ENCODE measurements at regions not wholly inside any gene's neighbourhood (a gene's known extent, or its start where the extent isn't known, plus 50 kb on each side); places are given as distances from the start of the nearest gene placed in this dataset.
"Not testable (repeated sequence)": the region's sequence is repeated elsewhere in the genome, so short reads cannot be mapped to it uniquely, and the experiment has no call there.

DNA sequence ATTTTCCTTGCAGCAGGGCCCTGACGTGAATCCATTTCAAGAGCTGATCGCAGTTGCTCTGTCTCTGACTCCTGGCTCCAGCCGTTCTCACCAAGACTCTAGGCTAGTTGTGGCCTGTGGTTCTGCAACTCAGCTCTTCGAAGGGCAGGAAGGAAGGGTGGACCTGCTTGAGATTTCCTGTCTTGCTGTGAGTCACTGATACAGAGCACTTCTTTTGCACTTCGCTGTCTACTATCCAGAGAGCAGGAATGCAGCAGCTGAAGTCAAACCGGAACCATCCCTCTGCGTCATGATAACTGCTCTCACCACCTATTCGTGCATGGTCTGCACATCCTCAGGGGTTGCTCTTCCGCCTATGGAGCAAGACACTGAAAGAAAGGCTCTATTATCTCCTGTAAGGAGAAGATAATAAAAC lies 59.7 kb downstream of the RAP2B start:
- intact Hi-C loops (cut with DNase I, micrococcal nuclease): loop anchor here (2.0 to 5.0 kb wide), 3 partner anchors 61 to 179 kb away; no protein-coding TSS in a partner anchor

DNA sequence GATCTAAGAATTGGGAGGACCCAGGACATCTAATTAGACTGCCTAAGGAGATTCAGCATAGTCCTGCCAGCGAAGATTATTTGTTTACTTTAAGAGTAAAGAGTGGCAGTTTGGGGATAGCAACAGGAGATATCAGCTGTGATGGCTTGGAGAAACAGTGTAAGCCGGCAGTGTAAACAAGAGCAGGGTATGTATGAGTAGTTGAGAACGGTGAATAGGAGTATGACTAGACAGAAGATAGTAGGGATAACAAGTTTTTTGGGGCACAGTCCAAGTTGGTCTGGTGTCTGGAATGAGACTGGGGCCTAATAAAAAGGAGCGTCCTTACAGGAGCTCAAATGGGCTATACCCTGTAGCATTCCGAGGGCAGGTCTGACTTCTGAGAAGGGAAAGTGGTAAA lies 64.9 kb downstream of the RAP2B start:
- POLR2A ChIA-PET; H3K4me3 Mint-ChIP-seq; H3K27ac Mint-ChIP-seq; ATAC-seq; H3K27me3 Mint-ChIP-seq; H3K9me3 Mint-ChIP-seq (ENCODE audit: low read depth); DNase-seq; H3K36me3 Mint-ChIP-seq (ENCODE audit: low read depth); intact Hi-C loops (cut with DNase I, micrococcal nuclease): not testable (repeated sequence)
- CTCF ChIA-PET: interaction anchor here (0.6 kb wide), 1 partner anchor 74 kb away, joined by 3 read pairs; no protein-coding TSS in a partner anchor
- peaks cover 21% of the 10 kb centered on the region for H3K4me1 Mint-ChIP-seq

More for the DNA sequence above, 59.7 kb downstream of the RAP2B start:
- H3K27ac Mint-ChIP-seq: peak overlapping the region; percentile 88
- H3K4me3 Mint-ChIP-seq: peak overlapping the region; percentile 58
- CTCF ChIA-PET: interaction anchor here (0.6 to 0.7 kb wide), 2 partner anchors 10 to 22 kb away, joined by 3 read pairs; no protein-coding TSS in a partner anchor
- POLR2A ChIA-PET: interaction anchor here (0.8 kb wide), 1 partner anchor 13 kb away, joined by 4 read pairs; no protein-coding TSS in a partner anchor
- peaks cover 3% of the 10 kb centered on the region for H3K9me3 Mint-ChIP-seq (ENCODE audit: low read depth)
- peak; percentile 97 for ATAC-seq
- H3K27me3 Mint-ChIP-seq: no peaks in the 10 kb centered on the region
- DNase-seq: peak; percentile 68
- no peaks in the 10 kb centered on the region for H3K36me3 Mint-ChIP-seq (ENCODE audit: low read depth)
- H3K4me1 Mint-ChIP-seq: peaks cover 59% of the 10 kb centered on the region

DNA sequence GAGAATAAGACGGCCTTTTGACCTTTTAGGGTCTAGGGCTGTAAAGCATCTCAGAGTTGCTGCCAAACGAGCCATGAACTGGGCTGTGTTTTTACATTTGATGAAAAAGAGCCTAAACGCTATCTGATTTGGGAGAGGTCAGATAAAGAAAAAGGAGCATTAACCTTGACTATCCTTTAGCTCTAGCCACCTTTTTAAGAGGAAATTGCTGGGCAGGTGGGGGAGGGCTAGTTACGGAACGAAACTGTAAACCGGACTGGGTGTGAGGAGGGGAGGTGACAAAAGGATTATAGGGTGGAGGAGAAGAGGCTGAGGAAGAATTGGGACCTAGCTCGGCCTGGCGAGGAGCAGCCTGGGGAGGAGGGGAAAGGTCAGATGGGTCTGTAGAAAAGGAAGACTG lies 68.4 kb downstream of the RAP2B start:
- intact Hi-C loops (cut with DNase I, micrococcal nuclease); H3K27ac Mint-ChIP-seq; POLR2A ChIA-PET; H3K36me3 Mint-ChIP-seq (ENCODE audit: low read depth); H3K4me1 Mint-ChIP-seq; DNase-seq; H3K9me3 Mint-ChIP-seq (ENCODE audit: low read depth); H3K4me3 Mint-ChIP-seq; CTCF ChIA-PET; ATAC-seq; H3K27me3 Mint-ChIP-seq: not testable (repeated sequence)

DNA sequence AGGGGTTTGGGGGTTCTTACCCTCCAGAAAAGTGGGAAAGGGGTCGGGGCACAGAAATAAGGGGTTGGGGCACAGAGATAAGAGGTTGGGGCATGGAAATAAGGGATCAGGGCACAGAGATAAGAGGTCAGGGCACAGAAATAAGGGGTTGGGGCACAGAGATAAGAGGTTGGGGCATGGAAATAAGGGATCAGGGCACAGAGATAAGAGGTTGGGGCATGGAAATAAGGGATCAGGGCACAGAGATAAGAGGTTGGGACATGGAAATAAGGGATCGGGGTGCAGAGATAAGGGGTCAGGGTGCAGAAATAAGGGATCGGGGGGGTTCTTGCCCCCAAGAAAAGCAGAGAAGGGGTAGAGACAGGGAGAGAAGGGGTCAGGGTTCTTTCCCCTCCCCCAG lies 69.2 kb downstream of the RAP2B start:
- intact Hi-C loops (cut with DNase I, micrococcal nuclease); H3K9me3 Mint-ChIP-seq (ENCODE audit: low read depth); H3K27ac Mint-ChIP-seq; H3K4me1 Mint-ChIP-seq; H3K4me3 Mint-ChIP-seq; H3K27me3 Mint-ChIP-seq; CTCF ChIA-PET; H3K36me3 Mint-ChIP-seq (ENCODE audit: low read depth); ATAC-seq; POLR2A ChIA-PET; DNase-seq: not testable (repeated sequence)

DNA sequence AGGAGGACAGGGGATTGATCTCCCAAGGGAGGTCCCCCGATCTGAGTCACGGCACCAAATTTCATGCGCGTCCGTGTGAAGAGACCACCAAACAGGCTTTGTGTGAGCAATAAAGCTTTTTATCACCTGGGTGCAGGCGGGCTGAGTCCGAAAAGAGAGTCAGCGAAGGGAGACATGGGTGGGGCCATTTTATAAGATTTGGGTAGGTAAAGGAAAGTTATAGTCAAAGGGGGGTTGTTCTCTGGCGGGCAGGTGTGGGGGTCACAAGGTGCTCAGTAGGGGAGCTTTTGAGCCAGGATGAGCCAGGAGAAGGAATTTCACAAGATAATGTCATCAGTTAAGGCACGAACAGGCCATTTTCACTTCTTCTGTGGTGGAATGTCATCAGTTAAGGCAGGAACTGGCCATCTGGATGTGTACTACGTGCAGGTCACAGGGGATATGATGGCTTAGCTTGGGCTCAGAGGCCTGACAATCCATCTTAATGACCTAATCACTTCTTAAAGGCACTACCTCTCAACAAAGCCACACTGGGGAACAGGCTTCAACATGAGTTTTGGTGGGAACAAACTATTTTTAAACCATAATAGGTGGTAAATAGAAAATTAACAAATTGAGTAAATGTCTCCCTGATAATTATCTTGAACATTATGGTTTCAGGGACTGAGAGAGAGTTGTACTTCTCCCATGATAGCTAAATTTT lies 70.2 kb downstream of the RAP2B start:
- H3K27ac Mint-ChIP-seq; ATAC-seq; H3K36me3 Mint-ChIP-seq (ENCODE audit: low read depth); intact Hi-C loops (cut with DNase I, micrococcal nuclease); H3K27me3 Mint-ChIP-seq; H3K4me1 Mint-ChIP-seq; H3K4me3 Mint-ChIP-seq; CTCF ChIA-PET; POLR2A ChIA-PET; H3K9me3 Mint-ChIP-seq (ENCODE audit: low read depth); DNase-seq: not testable (repeated sequence)

DNA sequence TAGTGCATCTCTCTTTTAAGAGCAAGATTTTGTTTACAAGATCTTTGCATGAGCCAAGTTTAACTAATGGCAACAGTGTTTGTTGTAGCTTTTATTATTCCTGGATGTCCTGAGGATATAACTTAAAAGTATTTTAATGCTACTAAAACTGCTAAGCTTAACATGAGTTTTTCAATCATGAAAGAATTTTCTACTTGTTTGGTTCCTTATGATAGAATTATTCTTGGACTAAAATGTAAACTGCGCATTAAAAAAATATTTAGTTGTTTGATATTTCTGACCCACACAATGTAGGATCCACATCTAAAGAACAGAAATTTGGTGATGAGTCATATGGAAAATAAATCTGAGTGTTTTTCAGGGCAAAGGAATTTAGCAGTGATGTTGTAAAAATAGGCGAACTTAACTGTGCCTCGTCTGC lies 70.8 kb downstream of the RAP2B start:
- Mint-ChIP-seq H3K27me3 (no peaks in the 10 kb centered on the region), H3K4me3 (no peak overlapping the region), H3K36me3 (ENCODE audit: low read depth) (no peaks in the 10 kb centered on the region), H3K27ac (no peak overlapping the region), H3K9me3 (ENCODE audit: low read depth) (no peaks in the 10 kb centered on the region), H3K4me1 (peaks cover 8% of the 10 kb centered on the region)
- POLR2A ChIA-PET: no interaction called here
- intact Hi-C loops (cut with DNase I, micrococcal nuclease): no loop called here
- no peak for DNase-seq
- no peak for ATAC-seq
- CTCF ChIA-PET: no interaction called here

DNA sequence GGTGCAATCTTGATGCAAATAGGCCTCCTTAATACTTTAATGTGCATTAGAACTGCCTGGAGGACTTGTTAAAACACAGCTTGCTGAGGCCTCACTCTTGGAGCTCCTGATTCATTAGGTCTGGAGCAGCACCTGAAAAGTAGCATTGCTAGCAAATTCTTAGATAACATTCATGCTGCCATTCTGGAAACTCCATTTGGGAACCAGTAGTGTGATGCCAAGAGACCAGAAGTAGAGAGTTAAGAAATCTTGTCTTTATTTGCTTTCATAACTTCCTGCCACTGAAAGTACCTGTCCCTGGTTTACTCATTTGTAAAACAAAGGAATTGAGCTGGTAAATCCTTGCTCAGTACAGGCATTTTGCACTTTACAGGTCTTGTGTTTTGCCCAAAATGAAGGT lies 72.0 kb downstream of the RAP2B start:
- H3K27me3 Mint-ChIP-seq: no peaks in the 10 kb centered on the region
- H3K4me1 Mint-ChIP-seq: peaks cover 8% of the 10 kb centered on the region
- no peak overlapping the region for H3K27ac Mint-ChIP-seq
- intact Hi-C loops (cut with DNase I, micrococcal nuclease): no loop called here
- no peak for DNase-seq
- no peak overlapping the region for H3K4me3 Mint-ChIP-seq
- no peaks in the 10 kb centered on the region for H3K9me3 Mint-ChIP-seq (ENCODE audit: low read depth)
- CTCF ChIA-PET: no interaction called here
- POLR2A ChIA-PET: no interaction called here
- H3K36me3 Mint-ChIP-seq (ENCODE audit: low read depth): no peaks in the 10 kb centered on the region
- no peak for ATAC-seq

DNA sequence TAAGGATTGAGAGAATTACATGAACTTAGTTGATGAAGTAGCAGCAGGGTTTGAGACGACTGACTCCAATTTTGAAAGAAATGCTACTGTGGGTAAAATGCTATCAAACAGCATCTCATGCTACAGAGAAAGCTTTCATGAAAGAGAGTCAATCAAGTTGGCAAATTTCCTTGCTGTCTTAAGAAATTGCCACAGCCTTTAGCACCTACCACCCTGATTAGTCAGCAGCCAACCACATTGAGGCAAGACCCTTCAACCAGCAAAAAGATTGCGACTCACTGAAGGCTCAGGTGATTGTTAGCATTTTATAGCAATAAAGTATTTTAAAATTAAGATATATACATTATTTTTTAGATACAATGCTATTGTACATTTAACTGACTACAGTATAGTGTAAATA lies 80.9 kb downstream of the RAP2B start:
- H3K36me3 Mint-ChIP-seq (ENCODE audit: low read depth): no peaks in the 10 kb centered on the region
- ChIA-PET POLR2A (no interaction called here), CTCF (no interaction called here)
- H3K4me3 Mint-ChIP-seq: no peak overlapping the region
- H3K27me3 Mint-ChIP-seq: no peaks in the 10 kb centered on the region
- intact Hi-C loops (cut with DNase I, micrococcal nuclease): no loop called here
- no peak overlapping the region for H3K27ac Mint-ChIP-seq
- peaks cover 4% of the 10 kb centered on the region for H3K4me1 Mint-ChIP-seq
- no peak for DNase-seq
- H3K9me3 Mint-ChIP-seq (ENCODE audit: low read depth): peaks cover 3% of the 10 kb centered on the region
- no peak for ATAC-seq

DNA sequence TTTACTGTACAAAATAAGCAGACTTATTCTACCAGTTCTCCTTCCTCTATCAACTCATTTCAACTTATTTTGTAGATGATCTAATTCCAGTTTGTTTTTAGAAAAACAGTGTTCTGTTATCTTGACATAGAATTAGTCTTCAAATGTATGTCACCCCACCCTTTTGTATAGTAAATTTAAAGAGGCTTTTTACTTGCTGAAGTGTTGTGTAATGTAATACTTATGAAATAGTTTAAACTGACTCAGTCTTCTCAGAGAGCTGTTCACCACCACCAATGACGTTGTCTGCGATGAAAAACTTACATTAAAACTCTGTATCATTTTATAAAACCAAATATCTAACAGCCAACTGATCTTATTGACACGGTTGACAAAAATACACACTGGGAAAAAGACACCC lies 82.9 kb downstream of the RAP2B start:
- H3K27me3 Mint-ChIP-seq: no peaks in the 10 kb centered on the region
- H3K4me3 Mint-ChIP-seq: no peak overlapping the region
- peaks cover 11% of the 10 kb centered on the region for H3K4me1 Mint-ChIP-seq
- no peaks in the 10 kb centered on the region for H3K36me3 Mint-ChIP-seq (ENCODE audit: low read depth)
- H3K9me3 Mint-ChIP-seq (ENCODE audit: low read depth): peaks cover 3% of the 10 kb centered on the region
- DNase-seq (no peak), ATAC-seq (no peak)
- H3K27ac Mint-ChIP-seq: no peak overlapping the region
- ChIA-PET CTCF (no interaction called here), POLR2A (no interaction called here)
- intact Hi-C loops (cut with DNase I, micrococcal nuclease): no loop called here

DNA sequence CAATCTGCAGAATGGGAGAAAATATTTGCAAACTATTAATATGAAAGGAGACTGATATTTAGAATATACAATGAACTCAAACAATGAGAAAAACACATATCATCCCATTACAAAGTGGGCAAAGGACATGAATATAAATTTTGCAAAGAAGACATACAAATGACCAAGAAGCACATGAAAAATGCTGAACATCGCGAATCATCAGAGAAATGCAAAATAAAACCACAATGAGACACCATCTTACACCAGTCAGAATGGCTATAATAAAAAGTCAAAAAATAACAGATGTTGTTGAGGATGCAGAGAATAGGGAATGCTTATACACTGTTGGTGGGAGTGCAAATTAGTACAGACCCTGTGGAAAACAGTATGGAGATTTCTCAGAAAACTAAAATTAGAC lies 83.6 kb downstream of the RAP2B start:
- peaks cover 3% of the 10 kb centered on the region for H3K9me3 Mint-ChIP-seq (ENCODE audit: low read depth)
- H3K27ac Mint-ChIP-seq: no peak overlapping the region
- no peaks in the 10 kb centered on the region for H3K36me3 Mint-ChIP-seq (ENCODE audit: low read depth)
- no peaks in the 10 kb centered on the region for H3K27me3 Mint-ChIP-seq
- H3K4me3 Mint-ChIP-seq: no peak overlapping the region
- POLR2A ChIA-PET: no interaction called here
- ATAC-seq: no peak
- intact Hi-C loops (cut with DNase I, micrococcal nuclease): no loop called here
- CTCF ChIA-PET: no interaction called here
- peaks cover 11% of the 10 kb centered on the region for H3K4me1 Mint-ChIP-seq
- DNase-seq: no peak

DNA sequence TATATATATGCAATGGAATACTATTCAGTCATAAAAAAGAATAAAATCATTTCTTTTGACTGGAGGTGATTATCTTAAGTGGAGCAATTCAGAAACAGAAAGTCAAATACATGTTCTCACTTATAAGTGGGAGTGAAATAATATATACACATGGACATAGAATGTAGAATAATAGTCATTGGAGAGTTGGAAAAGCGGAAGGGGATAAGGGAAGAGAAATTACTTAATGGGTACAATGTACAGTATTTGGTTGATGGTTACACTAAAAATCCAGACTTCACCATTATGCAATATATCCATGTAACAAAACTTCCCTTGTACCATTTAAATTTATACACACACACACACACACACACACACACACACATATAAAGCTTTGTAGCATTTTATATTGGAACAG lies 84.3 kb downstream of the RAP2B start:
- H3K4me1 Mint-ChIP-seq: peaks cover 11% of the 10 kb centered on the region
- H3K9me3 Mint-ChIP-seq (ENCODE audit: low read depth): peaks cover 3% of the 10 kb centered on the region
- ChIA-PET CTCF (no interaction called here), POLR2A (no interaction called here)
- H3K36me3 Mint-ChIP-seq (ENCODE audit: low read depth): no peaks in the 10 kb centered on the region
- no peaks in the 10 kb centered on the region for H3K27me3 Mint-ChIP-seq
- no peak overlapping the region for H3K27ac Mint-ChIP-seq
- ATAC-seq (no peak), DNase-seq (no peak)
- H3K4me3 Mint-ChIP-seq: no peak overlapping the region
- intact Hi-C loops (cut with DNase I, micrococcal nuclease): no loop called here

DNA sequence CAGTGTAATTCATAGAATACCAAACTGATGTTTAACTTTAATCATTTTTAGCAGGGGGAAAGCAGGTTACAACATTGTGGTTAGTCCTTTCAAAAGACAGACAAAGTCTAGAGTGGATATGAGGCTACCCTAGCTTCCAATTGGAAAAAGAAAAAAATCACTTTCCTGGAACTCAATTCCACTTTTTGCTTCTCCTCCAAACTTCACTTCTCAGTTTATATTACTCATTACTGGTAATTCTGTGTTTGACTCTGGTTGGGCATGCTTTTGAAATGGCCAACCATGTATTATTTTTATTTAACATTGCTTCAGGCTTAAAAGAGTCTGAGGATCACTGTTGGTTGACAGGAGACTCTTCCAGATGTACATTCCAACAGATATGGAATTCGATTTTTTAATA lies 84.8 kb downstream of the RAP2B start:
- DNase-seq: no peak
- ChIA-PET POLR2A (no interaction called here), CTCF (no interaction called here)
- no peak for ATAC-seq
- no peak overlapping the region for H3K4me3 Mint-ChIP-seq
- H3K27me3 Mint-ChIP-seq: no peaks in the 10 kb centered on the region
- intact Hi-C loops (cut with DNase I, micrococcal nuclease): no loop called here
- peaks cover 11% of the 10 kb centered on the region for H3K4me1 Mint-ChIP-seq
- no peak overlapping the region for H3K27ac Mint-ChIP-seq
- no peaks in the 10 kb centered on the region for H3K36me3 Mint-ChIP-seq (ENCODE audit: low read depth)
- peaks cover 7% of the 10 kb centered on the region for H3K9me3 Mint-ChIP-seq (ENCODE audit: low read depth)

Measured in activated CD4-positive, alpha-beta T cell treated with anti-CD3 and anti-CD28 coated beads for 36 hours (primary cell).